Stimulated activated CD4-positive, alpha-beta T cell treated with anti-CD3 and anti-CD28 coated beads, TNF-alpha, amount 100 ng/mL, for 48 hours (primary cell): ENCODE measurements at regions not wholly inside any gene's neighbourhood (a gene's known extent, or its start where the extent isn't known, plus 50 kb on each side); places are given as distances from the start of the nearest gene placed in this dataset.

Source experiments
- DNase-seq, 3 donors: peaks; one replicate each; pipeline ENCODE4 v3.0.0-alpha.2; 2020; ENCODE audit warnings: low read depth in 3 of 3

DNA sequence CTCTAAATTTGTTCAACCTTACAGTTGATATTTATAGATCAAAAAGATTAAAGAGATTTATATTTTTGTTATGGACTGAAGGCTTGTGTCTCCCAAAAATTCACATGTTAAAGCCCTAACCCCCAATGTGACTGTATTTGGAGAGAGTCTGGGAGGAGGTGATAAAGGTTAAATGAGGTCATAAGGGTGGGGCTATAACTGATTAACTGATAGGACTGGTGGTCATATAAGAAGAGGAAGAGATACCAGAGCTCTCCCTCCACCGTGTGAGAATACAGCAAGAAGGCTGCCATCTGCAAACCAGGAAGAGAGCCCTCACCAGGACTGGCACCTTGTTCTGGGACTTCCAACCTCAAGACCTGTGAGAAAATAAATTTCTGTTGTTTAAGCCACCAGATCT is 264.3 kb downstream of the ENC1 start:
- DNase-seq = no peak

DNA sequence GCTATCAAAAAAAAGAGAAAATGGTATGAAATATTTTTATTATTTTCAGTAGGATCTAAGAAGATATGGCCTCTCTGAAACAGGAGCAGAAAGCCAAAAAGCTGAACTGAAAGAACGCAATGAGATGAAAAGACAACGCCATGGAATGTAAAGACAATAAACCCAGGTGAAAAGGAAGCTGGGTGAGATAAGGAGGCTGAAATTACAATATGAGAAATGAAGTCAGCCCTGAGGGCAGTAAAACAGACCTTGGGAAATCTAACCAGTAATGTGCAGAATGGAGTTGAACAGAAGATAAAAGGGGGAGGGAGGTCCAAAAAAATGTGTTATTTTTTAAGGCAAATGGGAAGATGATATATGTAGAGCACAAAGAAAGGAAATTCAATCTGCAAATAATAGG is 265.3 kb downstream of the ENC1 start:
- no peak for DNase-seq

DNA sequence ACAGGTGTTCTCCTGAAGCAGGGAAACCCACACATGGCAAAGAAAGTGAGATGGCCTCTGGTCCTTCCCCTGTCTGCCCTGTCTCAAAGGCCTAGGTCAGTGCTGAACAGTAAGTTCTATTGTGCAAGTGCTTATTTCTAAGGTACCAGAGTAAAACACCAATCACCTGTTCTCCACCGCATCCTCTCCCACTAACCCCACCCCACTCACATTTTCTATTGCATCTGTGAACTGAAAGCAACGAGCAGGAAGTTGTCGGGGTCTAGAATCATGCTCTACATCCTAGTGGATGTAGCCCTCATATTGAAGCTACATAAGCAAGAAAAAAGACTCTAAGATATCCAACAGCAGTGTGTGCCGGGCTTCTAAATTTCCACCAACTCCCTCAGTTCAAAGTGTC is 265.9 kb downstream of the ENC1 start:
- DNase-seq = no peak

DNA sequence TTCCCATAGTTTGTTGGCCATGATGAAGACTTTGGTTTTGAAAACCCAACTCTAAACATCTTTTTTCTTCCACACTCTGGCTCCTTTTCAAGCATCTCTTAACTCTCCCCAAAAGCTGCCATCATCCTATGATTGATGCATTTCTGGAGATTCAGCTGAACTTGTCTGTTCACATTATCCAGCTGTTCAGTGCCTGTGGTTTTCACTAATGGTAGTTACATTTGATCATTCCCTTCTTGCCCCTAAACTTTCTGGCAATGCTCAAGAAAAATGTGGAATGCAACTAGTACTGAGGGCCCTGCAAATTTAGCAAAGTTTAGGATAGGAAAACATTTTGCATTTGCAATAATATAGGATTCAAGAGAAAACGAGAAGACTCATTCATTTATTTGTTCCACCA is 267.5 kb downstream of the ENC1 start:
- DNase-seq = no peak

DNA sequence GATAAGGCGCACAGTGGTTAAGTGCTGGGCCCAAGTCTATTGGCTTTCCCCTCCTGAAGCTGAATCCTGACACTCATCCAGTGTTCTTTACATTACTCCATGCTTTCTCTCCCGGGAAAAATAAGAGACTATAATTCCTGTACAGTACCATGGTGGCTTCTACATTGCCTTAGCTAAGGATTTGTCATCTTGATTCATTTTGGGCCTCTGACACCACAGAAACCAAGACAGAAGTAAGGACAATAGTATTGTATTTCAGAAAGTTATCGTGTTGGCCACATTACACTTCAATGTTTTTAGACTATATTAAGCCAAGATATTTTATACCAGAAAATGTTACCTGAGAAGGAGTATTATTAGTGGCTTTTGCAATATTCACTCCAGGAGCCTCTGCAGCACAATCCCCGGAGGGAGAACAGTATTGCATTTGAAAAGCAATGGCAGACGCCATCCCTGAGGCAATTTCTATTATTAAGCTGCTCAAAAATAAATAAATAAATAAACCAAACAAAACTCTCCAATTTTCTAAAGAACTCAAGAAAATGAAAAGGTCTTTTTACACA is 267.9 kb downstream of the ENC1 start:
- no peak for DNase-seq

DNA sequence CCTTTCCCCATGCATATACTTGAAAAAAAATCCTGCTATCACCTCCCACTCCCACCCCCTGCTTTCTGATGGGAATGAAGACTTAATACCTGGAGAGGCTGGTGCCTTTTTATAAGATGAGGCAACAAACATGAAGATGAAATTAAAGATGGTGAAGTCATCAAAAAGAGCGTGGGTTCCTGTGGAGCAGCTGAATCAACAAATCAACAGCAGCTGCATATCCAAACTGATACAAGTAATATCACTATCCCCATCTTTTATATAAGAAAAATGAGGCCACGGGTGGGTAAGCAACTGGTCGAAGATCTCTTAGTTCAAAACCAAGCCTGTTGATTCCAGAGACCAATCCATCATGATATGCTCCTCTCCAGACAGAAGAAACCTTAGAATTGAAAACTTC is 268.5 kb downstream of the ENC1 start:
- no peak for DNase-seq

DNA sequence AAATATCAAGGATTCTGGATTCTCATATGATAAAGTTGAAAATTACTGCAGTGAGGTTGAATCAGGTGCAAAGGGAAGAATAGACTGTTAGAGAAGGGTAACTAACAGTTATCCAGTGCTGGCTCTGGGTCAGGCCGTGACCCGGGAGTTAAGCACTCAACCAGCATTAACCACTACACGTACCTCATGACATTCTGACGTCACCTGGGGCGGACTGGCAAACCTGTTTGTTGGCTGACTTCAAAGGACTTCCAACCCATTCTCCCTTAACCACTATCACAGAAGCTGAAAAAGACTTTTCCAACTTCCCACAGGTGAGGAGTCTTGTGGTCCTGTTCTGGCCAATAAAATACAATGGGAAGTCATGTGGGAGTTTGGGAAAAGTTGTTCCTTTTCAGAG is 268.9 kb downstream of the ENC1 start:
- no peak for DNase-seq

DNA sequence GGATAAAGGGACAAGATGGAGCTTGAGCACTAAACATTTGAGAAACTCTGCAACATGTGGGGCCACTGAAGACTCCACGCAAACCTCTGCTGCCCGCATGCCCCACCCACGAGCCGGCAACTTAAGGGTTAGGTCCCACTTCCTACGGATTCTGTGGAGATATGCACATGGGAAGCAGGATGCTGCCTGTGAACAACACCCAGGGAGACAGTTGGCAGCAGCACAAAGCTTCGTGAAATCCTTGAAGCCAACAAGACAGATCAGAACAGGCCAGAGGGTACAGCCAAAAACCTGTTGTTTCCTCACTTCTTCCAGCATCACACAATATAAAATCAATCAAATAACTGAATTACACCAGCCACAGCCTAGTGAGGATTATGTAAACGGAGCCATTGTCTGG is 270.4 kb downstream of the ENC1 start:
- no peak for DNase-seq

DNA sequence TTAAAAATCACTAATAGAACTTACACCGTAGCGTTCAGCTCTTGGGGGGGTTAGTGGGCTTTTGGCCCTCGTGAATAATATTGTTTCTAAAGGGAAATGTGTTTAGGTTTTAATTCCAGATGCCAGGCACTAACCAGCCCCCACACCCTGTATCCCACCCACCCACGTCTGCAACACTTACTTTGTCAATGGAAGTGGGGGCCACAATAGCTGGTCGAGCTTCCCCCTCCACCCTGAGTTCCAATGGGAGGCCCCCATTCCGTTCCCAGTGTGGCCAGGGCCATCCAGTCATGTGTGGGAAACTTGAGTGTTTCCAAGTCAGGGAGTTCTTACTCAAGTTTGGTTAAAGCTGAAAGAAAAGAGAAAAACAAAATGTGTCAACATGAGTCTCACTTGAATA is 271.4 kb downstream of the ENC1 start:
- DNase-seq = no peak

DNA sequence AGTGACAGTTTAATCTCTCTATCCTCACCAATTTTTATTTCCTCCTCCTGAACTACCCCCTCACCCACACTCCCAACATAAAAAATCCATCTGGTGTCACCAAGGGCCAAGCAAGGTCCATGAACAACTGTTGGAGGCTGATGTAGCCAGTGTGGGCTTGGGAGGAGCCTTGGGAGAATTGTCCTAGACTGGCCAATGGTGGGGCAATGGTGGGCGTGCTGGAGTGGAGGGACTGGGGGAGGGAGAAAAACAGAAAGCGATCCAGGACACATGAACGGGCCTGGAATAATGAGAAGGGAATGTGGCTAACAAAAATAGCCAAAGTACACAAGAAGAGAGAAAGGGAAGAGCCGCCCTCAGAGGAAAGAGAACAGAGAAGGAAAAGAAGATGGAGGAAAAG is 272.6 kb downstream of the ENC1 start:
- DNase-seq = no peak

DNA sequence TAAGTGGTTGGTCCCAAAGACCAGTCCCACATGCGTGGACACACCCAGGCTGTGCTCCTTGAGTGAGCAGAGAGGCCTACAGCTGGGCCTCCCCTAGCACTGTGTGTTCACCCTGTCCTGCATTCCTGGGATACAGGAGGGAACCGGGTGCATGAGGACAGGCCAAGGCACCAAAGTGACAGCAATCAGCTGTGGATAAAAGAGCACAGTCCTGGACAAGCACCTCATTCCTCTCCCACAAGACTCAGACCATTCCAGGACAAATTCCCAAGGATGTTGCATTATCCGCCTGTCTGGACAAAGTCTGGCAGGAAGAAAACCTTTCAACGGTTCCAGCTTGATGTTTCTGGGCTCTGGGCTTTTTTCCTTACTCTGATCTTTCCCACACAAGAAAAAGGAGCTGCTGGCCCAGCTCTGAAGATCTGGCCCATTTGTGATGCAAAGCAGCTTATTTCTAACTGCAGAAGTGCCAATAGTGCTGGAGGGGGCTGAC is 273.2 kb downstream of the ENC1 start:
- DNase-seq = no peak

DNA sequence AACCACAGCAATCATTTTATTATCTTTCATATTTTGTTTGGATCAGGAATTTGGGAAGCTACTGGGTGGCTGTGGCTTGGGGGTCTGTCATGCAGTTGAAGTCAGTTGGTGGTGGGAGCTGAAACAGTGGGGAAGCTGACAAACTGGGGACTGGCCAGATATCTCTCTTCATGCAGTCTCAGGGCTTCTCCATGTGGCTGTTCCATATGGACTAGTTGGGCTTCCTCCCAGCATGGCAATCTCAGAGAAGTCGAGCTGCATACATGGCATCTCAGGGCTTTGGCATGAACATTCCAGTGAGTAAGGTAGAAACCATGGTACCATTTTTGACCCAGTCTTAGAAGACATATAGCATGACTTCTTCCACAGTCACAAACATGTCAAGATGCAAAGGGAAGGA is 274.8 kb downstream of the ENC1 start:
- DNase-seq = no peak

DNA sequence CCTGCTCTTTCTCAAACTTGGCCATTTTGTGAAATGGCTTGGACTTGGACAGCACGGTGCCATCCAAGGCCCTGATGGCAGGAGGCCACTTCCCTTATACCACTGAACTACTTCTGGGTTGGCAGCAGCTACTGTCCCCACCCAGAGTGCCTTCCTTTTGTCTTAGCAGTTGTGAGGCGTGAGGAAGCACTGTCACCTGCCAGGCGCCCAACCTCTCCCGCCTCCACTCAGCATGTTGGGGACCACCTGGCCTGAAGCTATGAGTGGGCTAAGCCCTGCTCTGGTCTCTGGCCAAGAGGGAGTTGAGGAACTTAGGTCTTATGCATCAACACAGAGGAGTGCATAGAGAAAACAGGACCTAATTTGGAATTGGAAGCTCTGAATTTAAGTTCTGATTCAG is 276.0 kb downstream of the ENC1 start:
- DNase-seq = no peak

DNA sequence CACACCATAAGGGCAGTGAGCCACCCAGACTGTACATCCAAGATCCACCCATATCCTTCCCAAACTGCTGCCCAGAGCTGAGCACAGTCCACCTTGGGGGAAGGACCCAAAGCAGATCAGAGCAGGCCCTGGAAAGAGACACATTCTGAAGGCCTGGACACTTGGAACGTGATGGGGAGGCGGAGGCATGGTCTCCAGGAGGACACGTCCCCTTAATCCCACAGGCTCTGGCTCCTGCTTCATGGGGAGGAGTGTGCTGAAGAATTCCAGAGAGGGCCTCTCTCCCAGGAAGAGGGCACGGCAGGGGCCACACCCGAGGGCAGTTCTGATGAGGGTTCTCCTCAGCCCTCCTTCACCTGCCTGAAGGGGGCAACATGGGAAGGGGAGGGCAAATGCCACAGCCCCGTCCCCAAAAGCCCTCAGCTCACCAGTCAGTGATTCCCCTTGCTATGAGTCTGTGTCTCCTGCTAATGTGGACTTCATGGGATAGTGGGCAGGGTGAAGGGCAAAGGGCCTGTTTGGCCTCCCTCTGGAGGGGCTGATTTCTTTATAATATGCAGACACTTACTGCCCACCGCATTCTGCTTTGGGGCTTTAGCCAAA is 276.8 kb downstream of the ENC1 start:
- DNase-seq = no peak

DNA sequence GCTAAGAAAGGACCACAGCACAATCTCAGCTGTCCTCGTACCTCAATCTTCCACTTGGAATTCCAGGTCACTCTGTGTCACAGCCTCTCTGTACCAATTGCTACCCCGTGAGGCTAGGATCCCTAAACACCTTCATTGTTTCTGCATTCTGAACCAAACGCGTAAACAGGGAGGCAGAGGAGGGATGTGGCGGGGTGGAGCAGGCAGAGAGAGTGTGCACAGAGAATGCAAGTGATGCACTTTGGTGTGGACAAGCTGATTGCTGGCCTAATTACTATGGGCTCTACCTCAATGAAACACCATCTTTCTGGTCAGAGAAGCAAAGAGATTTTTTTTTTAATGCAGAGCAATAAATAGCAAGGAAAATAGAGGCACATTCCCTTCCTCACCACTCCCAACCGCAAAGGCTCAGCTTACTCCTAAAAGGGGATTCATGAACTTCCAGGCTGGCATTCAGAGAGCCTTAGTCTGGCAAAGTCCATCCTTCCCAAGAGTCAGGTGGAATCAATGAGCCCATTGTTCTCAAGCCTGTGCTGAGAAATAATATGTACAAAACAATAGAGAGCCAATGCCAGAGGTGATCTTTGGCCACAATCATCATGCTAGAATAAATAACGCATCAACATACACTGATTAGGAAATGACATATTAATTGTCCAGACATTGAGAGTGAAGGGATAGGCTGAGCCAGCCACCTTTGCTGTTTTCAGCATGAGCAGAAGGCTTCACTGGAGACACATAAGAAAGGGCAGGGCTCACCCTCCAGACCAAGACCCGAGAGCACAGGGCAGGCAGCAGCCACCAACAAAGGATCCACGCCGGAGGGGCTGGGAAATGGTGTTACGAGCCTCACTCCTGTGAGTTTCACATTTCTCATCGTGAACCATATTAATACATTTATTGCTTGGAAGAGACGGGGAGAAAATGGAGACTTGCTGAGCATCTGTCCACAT is 278.8 kb downstream of the ENC1 start:
- DNase-seq = no peak

DNA sequence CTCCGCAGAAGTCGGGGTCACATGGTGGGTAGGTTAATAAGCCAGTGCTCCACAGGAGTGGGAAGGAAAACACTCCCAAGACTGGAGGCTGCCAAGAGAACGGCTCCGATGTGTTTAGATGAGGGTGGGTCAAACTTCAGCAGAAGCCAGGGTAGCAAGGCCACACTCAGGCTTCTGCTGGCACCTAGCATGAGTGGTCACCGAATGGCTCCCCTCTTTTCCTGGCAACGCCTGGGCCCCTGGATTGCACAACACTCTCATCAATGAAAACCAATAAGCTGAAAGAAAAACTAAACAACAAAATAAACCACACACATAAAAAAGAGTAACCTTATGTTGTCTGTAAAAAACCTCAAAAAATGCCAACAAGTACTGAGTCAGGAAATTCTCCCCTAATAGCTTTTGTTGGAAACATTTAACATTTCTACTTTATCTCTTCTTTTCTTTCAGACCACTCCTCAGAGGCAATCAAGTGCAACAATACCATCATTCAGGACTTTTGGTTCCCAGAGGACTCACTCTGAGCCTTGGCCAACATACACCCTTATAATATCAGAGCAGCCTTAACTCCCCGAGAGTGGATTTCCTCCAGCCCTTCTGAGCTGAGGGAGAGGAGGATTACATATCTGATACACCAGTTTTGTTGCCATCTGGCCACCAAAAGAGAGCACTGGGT is 279.9 kb downstream of the ENC1 start:
- no peak for DNase-seq

DNA sequence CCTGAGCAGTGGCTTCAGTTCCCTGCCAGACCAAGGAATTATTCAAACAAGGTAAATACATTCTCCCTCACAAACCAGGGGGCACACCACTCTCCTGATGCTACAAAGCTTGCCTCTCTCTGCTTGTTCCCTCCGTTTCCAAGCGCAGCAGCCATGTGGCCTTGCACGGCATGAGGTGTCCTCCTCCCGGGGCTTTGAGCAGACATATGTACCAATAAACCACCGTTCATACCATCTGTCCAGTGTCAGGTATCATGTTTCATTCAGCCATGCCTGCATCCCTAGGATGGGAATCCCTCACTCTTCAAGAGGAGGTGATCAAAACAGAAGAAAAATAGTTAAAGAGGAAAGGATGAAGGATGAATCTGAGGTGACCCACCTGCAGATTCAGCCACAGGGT is 282.7 kb downstream of the ENC1 start:
- DNase-seq = no peak

DNA sequence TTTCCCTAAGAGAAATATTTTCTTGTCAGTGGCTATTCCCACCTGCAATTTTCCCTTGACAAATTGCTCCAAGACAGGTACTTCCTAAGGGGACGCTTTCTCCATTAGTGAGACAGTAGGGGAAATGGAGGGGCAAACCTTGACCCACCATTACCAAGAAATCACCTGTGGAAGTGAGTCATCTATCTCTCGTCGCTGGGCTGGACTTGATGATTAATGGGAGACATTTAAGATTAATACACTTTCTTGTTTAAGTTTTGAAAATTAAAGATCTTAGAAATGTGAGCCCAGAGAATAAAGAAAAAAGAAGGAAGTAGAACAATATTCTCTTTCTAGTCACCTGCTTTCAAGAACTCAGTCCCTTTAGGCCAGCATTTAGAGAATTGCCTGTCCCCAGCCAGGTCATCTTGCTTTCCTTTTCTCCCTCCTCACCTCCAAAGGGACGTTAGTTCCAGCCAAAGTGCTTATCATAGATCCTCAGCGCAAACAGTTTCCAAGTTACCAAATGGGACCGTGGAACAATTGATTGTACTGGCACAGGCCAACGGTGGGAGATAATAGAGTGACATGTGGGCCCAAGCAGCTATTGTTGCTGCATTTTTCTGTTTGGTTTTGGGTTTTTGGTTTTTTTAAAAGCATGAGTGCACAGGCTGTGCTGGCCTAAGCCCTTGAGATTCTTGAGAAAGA is 284.4 kb downstream of the ENC1 start:
- no peak for DNase-seq

DNA sequence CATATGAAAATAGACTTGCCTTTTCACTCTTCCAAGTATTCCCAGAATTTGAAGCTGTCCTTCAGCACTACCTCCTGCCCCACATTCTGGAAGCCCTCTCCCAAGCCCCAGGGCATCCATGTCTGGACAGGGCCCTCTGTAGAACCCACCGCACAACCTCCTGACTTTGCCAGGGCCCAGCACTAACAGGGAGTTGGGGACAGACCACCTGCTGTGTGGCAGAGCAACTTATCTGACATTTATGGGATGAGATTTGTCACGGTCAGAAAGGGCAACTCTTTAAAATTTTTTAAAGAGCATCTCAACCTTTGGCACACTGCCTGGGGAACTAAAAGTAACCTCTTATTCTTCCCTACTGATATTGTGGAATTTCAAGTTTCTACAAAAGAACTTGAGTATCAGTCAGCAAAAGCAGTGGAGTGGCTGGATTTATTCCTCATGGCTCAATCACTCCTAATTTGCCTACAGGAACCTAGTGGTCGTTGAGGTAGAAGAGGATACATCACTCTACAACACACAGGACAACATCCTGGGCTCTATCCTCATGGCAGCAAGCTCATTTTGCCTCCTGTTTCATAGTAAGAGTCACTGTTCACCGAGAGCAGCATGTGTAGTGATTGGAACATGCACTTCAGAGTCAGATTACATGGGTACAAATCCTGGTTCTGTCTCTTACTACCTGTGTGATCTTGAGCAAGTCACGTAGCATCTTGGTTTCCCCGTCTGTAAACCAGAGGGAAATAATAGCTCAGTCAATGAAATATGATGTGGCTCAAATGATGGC is 285.3 kb downstream of the ENC1 start:
- DNase-seq = no peak

DNA sequence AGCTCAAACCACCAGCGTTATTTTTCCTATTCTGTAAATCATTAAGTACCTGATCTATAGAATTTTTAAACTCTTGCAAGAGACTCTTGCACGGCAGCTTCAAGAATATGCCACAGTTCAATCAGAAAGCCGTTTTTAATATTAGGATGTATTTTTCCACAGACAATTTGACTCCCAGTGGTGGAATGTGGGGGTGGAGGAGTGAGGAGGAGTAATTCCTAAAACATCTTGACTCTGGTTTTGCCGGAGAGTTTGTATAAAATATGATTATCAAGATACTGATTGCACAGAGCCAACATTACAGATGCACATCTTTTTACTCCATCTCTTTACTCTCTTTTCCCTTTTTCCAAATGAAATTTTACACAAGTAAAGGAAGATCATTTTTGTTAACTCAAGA is 288.3 kb downstream of the ENC1 start:
- DNase-seq = no peak
